GM19025 (cell line): ENCODE measurements at regions not wholly inside any gene's neighbourhood (a gene's known extent, or its start where the extent isn't known, plus 50 kb on each side); places are given as distances from the start of the nearest gene placed in this dataset.
"Not testable (repeated sequence)": the region's sequence is repeated elsewhere in the genome, so short reads cannot be mapped to it uniquely, and the experiment has no call there.

Source experiments
- ATAC-seq: cut with Tn5 transposase; IDR thresholded peaks from one replicate; pipeline ENCODE4 v1.9.1; 2021; ENCODE audit warnings: mild to moderate bottlenecking, low read depth, moderate library complexity; ENCODE audit not compliant: unreplicated experiment

DNA sequence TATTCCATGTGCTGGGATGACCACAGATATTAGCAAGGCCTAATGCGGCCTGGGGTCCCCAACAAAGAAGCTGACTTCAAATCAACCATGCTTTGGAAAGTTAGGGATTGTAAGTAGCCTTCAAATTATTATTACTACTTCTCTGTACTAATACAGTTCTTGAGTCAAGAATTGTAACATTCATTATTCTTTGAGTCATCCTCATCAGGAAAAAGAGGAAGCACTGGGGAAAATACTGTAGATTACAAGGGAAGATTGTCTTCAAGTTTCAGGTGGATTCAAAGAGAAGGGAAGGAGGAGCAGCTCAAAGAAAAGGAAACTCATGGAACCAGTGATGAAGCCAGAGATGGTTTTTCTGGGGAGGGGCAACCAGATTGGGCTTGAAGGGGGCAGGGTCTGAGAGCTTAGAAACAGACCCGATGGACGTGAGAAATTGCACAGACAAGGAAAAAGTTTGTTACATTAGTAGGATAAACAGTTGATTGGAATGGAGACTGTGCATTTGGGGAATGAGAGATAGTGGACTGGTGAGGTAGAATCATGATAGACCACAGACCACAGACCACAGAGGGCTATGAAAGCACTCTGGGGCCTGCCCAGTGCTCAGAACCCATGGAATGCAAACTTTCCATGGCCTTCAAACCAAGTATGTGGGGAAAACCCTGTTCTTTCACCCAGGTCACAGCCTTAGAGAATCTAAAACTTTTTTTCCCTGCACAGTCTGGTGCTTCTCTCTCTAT is 209.9 kb downstream of the ZNF365 start:
- ATAC-seq = no peak

DNA sequence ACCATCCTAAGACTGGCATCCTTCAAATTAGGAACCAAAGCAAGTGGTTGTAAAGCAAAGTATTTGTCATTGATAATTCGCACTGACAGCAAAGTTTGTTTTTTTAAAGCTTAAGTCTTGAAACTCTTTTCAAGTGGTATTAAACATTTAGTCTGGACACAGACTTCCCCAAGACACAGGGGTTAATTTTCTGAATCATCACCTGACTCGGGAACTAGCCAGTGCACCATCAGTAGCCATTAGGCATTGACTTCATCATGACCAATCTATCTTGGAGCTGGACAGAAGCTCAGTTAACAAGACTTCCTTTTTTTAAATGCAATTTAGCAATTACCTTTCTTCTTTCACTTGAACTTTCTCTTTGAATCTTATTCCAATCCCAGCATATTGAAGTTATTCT is 210.6 kb downstream of the ZNF365 start:
- no peak for ATAC-seq

DNA sequence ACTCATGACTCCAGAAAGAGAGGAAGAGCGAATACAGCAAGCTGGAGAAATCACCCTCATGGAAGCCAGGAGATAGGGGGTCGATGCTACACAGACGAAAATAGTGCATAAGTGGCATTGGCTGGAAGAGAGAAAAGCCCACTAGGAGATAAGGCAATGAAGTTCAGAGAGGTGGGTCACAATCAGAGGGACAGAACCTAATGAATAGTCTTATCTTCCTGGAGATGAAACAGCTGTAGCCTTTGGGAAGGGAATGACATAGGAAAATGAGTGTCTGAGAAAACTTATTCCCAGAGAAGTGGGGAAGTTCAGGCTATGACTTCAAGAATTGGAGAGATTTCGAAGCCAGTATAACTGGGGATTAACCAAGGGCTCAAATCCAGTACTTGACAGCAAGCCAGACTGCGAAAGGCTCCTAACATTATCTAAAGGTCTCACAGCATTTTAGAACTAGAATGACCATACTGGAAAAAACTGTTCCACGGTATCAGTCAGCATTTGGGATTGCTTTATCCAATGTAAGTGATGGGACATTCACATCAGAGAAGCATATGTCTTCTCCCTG is 211.1 kb downstream of the ZNF365 start:
- ATAC-seq = no peak

DNA sequence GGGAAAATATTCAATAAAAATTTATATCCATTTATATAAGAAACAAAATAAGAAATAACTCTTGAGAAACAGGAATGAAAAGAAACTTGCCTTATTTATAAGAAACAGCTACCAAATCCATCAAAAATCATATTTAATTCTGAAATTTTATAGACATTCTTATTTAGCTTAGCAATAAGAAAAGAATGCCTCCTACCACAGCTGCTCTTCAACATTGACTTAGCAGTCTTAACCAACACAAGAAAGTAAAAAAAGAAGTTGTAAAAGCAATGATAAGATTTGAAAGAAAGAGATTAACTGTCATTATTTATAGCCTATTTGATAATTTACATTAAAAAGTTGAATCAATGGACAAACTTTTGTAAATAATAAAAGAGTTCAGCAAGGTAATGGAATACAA is 212.8 kb downstream of the ZNF365 start:
- no peak for ATAC-seq

DNA sequence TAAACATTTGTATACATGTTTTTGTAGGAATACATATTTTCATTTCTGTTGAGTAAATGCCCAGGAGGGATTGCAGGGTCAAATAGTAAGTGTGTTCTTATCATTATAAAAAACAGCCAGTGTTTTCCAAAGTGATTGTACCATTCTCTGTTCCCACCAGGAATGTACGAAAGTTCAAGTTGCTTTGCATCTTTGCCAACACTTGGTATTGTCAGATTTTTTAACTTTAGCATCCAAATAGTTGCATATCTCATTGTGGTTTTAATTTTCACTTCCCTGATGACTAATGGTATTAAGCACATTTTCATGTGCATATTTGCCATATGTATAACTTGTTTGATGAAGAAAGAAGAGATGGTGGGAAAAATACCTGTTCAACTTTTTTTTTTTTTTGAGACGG is 213.9 kb downstream of the ZNF365 start:
- no peak for ATAC-seq

DNA sequence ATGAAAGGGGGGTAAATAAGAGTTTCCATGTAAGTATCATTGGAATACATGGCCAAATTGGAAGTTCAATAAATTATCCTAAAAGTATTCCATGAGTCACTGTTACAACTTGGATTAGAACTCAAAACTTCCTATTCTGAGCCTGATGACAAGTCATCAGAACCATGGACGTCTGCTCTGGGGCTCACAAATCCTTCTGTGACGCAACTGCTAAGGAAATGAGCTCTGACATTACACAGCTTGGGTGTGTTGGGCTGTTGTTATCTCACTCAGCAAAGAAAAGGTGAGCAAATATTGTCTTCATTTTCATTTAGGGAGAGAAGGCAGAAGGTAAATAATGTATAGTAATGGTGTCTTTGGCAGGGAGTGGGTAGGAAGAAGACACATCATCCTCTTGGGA is 214.8 kb upstream of the ADO start:
- no peak for ATAC-seq

DNA sequence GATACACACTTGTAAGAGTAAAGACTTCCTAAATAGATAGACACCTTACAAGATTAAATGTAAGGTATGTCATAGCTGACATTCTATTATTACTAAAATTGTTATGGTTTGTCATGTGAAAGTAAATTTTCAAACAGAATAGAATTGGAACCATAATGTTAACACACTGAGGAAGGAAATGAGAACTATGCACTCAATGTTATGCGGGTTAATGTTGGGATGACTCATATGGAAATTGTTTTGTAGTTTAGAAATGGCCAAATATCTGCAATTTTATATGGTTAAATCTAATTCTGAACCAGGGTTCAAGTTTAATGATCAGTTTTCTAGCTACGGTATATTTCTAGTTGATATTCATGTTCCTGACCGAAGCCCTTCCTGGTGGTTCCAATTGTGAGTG is 214.2 kb upstream of the ADO start:
- no peak for ATAC-seq

DNA sequence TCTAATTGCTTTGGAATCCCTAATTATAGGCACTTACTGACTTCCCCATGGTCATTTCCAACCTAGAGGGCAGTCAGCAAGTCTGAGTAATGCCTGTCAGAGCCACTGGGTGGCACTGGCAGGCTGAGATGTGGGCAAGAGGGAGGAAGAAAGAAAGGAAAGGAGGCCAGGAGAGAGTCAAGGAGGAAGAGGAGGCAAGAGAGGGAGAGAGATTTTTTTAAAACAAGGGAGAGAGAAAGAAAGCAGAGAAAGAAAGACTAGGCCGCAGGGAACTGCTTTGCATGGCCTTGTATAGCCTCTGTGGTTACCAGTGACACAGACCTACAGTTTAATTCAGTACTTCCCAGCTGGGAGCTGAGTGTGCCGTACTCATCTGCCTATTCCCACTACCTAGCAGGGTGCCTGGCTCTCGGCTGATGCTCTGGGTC is 210.4 kb upstream of the ADO start:
- peak; percentile 79 for ATAC-seq

DNA sequence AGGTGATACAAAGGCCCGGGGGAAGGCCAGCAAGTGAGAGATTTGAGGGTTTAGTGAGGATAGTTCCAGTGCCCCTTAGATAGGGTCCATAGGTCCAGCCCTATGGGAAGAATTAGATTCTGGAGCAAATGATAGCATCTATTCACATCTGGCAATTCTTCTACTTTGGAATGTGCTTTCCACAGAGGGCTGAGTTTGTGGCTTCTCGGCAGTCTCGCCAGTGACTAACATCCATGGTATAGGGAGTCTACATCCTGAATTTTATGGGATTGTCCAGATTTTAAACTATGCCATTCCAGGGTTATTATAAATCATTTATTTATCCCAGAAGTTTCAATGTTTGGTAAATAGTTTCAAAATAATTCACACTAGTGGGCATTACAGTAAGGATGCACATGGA is 207.3 kb upstream of the ADO start:
- no peak for ATAC-seq

DNA sequence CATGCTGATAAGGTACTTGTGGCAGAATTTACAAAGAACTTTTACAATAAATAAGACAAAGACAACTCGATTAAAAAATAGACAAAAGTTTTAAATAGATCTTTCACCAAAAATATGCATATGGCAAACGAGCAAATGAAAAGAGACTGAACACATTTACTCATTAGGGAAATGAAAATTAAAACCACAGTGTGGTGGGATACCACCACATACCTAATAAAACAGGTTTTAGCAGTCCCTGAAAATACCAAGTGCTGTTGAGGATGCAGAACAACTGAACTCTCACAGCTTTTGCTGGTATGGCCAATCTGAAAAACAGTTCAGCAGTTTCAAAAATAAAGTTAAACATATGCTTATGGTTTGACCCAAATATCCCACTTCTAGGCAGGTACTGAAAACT is 205.4 kb upstream of the ADO start:
- no peak for ATAC-seq

DNA sequence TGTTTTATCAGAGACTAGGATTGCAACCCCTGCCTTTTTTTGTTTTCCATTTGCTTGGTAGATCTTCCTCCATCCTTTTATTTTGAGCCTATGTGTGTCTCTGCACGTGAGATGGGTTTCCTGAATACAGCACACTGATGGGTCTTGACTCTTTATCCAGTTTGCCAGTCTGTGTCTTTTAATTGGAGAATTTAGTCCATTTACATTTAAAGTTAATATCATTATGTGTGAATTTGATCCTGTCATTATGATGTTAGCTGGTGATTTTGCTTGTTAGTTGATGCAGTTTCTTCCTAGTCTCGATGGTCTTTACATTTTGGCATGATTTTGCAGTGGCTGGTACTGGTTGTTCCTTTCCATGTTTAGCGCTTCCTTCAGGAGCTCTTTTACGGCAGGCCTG is 198.0 kb upstream of the ADO start:
- not testable (repeated sequence) for ATAC-seq

DNA sequence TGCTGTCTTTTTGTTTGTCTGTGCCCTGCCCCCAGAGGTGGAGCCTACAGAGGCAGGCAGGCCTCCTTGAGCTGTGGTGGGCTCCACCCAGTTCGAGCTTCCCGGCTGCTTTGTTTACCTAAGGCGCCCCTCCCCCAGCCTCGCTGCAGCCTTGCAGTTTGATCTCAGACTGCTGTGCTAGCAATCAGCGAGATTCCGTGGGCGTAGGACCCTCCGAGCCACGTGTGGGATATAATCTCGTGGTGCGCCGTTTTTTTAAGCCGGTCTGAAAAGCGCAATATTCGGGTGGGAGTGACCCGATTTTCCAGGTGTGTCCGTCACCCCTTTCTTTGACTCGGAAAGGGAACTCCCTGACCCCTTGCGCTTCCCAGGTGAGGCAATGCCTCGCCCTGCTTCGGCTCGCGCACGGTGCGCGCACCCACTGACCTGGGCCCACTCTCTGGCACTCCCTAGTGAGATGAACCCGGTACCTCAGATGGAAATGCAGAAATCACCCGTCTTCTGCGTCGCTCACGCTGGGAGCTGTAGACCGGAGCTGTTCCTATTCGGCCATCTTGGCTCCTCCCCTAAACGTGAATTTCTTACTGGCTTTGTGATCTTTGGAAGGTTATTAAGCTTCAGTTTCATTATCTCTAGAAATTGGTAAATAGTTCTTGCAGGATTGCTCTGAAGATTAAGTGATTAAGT is 196.2 kb upstream of the ADO start:
- not testable (repeated sequence) for ATAC-seq

DNA sequence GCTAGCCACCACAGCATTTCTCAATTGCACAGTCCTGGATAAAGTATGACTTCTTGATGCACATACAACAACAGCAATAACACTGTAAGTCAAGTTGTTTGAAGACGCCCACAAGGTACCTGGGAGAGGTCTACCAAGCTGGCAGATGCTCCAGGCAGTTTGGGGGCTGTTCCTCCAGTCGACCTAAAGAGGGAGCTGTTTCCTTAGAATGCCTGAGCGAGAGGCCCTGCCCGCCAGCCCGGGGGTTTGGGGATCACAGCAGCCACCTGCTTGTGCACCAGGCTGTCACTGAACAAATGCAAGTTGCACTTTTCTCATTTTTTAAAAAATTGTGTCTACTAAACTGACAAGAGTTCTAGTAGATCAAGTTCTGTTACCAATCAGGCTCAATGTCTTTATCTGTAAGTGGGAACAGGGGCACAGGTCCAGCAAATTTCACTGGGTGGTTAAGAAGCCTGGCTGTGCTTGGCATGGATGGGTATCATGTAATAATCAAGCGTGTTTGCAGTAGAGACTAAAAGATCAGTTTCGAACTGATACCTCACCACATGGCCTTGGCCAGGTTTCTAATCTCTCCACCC is 193.8 kb upstream of the ADO start:
- peak; percentile 70 for ATAC-seq

DNA sequence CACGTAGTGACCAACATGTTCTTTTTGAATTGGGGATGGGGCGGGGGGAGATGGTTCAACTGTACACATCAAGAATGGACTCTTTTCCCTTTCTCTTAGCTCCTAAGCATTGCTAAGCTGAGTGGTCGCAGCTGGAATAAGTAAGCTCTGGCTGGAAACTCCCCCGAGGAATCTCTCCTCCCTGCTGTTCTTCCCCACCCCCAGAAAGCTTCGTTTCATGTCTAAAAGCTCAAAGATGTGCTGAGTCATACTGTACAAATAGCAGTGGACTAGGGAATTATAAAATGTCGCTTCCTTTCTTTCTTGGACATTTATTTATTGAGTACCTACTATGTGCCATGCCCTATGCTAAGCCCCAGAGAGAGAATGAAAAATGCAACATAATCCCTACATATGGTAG is 191.1 kb upstream of the ADO start:
- no peak for ATAC-seq

DNA sequence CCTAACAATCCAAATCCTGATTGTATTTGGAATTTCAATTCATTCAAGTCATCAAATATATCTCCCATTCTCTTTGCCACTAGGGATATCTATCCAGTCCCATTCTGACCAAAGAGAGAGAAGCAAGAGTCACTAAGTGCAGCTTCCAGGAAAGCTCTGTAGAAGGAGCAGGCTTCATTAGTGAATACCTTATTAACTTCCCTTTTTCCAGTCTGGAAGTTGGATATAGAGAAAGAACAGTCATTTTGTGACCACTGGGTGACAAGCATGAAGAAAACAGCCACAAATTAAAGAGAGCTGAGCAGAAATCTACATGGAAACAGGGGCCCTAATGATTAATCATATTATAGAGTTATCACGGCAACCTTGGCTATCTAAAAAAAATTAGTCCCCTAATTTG is 190.7 kb upstream of the ADO start:
- no peak for ATAC-seq

DNA sequence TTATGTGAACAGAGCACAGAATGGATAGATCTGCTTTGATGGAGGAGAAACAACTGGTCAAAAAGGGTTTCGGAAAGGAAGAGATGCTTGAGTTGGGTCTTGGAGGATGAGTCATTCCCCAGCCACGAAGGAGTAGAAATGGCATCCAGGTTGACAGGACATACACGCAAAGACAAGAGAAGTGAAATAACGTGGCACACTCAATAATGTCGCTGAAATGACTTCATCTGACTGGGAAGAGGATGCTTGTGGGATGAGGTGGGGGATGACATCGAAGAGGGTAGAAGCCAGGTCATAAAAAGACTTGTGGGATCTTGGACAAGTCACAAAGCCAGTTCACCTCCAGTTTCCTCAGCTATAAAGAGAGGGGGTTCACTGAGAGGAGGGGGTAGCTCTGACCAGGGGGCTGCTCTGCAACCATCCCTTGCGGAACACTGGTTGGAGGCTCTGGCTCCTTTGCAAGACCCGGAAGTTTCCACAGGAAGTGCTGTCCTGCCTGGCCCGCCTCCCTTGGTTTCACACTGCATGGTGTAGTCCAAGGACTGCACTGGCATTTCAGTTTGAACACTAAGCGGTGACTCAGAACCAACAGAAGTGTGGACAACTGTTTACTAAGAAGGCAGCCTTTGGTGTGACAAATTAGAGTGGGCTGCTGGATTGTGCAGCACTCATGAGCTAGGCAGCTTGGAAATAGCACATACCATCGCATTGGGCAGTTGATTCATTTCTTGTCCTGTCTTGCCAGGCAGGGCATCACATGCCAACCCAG is 189.9 kb upstream of the ADO start:
- ATAC-seq = peak; percentile 36

DNA sequence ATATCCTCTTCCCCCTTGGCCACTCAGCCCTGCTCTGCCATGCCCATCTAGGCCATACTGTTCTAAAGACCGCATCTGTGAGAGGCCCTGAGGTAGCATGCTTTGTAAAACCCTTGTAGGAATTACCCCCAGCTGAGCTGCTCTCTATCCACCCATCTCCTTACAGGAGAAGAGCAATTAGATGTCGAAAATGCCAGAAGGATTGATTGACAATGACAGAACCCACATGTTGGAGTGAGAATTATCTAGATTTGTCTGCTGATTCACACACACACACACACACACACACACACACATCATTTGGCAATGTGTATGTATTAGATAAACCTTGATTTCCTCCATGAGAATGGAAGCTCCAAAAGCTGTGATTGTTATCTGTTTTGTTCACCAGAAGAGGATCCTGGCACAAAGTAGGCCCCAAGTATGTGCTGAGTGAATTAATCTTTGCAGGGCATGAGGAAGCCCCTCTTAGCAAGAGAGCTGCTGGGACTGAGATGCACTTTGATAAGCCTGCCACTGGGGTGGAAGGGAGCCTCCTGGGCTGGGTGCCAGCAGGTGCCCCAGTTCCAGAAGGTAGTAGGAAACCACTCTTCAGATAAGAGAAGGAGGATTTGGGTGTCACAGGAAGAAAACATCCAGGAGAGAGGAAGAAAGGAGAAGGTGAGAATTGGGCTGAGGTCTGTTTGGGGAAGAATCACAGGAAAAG is 187.5 kb upstream of the ADO start:
- ATAC-seq = no peak

DNA sequence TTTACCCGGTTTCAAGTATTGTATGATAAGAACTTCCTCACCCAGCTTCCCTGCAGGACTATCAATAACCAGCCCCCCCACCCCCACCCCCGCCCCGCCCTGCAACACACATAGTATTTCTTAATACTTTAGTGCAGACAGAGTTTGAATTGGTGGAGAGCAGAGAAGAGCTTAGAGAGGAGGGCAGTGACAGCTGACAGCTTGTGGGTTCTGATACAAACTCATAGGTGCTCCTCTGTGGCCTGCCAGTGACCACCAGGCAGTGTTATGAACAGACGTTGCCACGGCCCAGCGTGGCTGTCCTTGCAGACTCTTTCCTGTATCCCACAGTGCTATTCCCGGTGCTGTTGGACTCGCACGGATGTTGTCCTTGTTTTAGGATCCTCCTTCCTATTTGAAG is 186.9 kb upstream of the ADO start:
- no peak for ATAC-seq

DNA sequence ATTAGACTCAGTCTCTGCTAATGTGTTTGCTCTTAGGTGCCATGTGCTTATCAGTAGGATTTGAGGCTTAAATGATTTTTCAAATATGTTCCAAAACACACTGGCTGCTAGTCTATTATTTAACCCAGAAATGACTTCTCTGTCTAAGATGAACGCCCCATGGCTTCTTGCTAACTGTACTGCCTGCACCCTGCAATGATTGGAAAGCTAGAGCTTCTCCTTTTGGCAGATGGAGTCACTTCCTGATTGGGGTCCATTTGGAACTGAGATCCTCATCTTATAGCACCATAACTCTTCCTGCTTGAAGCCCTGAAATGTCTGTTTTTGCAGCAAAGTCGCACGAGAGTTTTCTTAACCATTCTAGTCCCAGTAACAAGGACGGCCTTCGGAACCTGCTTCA is 186.5 kb upstream of the ADO start:
- ATAC-seq = no peak
